HCT116 (cell line): ENCODE measurements at regions not wholly inside any gene's neighbourhood (a gene's known extent, or its start where the extent isn't known, plus 50 kb on each side); places are given as distances from the start of the nearest gene placed in this dataset.

Source experiments
- CTCF ChIP-seq, 3 experiments: fragments of 200-600 bp in 1 of 3; sonication (generic) in 1 of 3; IDR thresholded peaks in 2 of 3; conservative IDR thresholded peaks in 1 of 3; 2 replicates each; pipeline ENCODE4 v1.5.1; 2012 to 2017; ENCODE audit warnings: low read depth in 2 of 3, low read length in 2 of 3, antibody characterized with exemption in 1 of 3, borderline replicate concordance in 1 of 3, control low read depth in 1 of 3, mild to moderate bottlenecking in 1 of 3, mixed read lengths in 1 of 3, mixed run types in 1 of 3, moderate library complexity in 1 of 3; ENCODE audit not compliant: insufficient read depth in 1 of 3
- EZH2 ChIP-seq: fragments of 200-600 bp; sonication (generic); IDR thresholded peaks from 2 replicates; pipeline ENCODE4 v1.6.1; 2017; ENCODE audit warnings: antibody characterized with exemption, mixed run types
- POLR2A ChIP-seq: IDR thresholded peaks from 2 replicates; pipeline ENCODE4 v1.7.0; 2011; ENCODE audit warnings: borderline replicate concordance; ENCODE audit not compliant: insufficient read depth, insufficient read length; ENCODE audit errors: extremely low read depth
- SIN3A ChIP-seq: IDR thresholded peaks from 2 replicates; pipeline ENCODE4 v1.6.1; 2012; ENCODE audit warnings: low read depth
- YY1 ChIP-seq: IDR thresholded peaks from 2 replicates; pipeline ENCODE4 v1.6.1; 2011; ENCODE audit warnings: low read length, low read depth, moderate library complexity, mild to moderate bottlenecking; ENCODE audit not compliant: insufficient replicate concordance; ENCODE audit errors: extremely low read depth

- no peak for TF ChIP-seq CTCF (IDR thresholded peaks at IDR 0.05 in 2 of 3, conservative IDR thresholded peaks at IDR 0.05 in 1 of 3; ENCODE audit: borderline replicate concordance in 1 of 3, insufficient read depth in 1 of 3, low read depth in 2 of 3, low read length in 2 of 3)
- TF ChIP-seq EZH2: no peak
- TF ChIP-seq YY1: no peak
- no peak for TF ChIP-seq SIN3A
- TF ChIP-seq POLR2A: no peak
Observed at GRCh38 chr3:105014631-105015030, 352.1 kb upstream of the ALCAM start.
